ENCODE measurements at regions not wholly inside any gene's neighbourhood (a gene's known extent, or its start where the extent isn't known, plus 50 kb on each side); places are given as distances from the start of the nearest gene placed in this dataset.

DNA sequence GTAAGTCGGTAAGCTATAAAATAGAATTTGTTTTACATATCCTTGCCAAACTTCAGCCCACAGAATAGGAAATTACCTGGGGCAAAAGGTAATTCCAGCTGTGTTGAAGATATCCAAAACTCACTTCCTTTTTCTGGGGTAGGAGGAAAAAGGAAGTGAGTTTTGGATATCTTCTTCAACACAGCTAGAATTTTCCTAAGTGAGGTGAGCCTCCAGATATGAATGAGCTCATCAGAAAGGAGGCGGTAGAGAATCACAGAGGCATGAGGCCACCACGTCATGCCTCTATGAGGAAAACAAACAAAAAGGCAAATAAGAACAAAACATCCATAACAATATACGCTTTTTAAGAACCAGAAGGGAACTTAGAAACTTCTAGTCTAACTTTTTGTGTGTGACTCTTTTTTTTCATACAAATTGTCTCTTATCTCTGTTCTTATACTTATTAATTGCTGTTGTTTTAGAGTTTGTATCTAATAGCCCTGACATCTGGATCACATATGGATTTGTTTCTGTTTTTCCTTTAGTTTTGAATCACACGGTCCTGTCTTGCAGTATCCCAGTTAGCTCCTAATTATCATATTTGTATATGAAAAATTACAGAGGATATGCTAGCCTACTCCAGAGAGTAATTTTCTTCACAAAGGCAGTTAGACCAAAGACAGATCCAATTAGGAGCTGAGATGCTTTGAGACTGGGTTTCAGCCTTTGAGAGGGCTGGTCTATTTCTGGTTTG lies 104.5 kb downstream of the RBM43 start:
- no peak for DNase-seq (ENCODE audit: extremely low read depth, low read depth, low spot score)

GRCh38 chr2:151156431-151156830 lies 105.2 kb downstream of the RBM43 start:
- no peak for DNase-seq (ENCODE audit: extremely low read depth, low read depth, low spot score)

GRCh38 chr2:151153601-151154000 lies 108.1 kb downstream of the RBM43 start:
- DNase-seq (ENCODE audit: extremely low read depth, low read depth, low spot score), result no peak

GRCh38 chr2:151150331-151151320 lies 111.0 kb downstream of the RBM43 start:
- no peak for DNase-seq (ENCODE audit: extremely low read depth, low read depth, low spot score)

DNA sequence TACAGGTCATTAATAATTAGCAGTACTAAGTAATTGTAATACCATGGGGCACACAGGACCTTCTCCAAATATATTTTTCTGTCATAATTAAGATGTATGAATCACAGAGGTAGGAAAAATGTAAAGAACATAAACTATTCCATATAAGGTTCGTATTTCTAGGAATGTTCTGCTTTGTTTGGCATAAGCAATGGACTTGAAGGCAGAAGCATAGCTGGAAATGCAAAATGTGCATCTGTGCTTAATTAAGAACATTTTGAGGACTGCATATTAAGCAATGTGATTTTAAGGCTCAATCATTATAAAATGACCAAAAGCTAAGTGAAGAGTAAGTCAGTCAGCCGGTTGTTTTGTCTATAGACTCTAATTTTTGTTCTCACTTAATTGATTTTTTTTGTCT lies 123.2 kb downstream of the RBM43 start:
- DNase-seq (ENCODE audit: extremely low read depth, low read depth, low spot score), result no peak

DNA sequence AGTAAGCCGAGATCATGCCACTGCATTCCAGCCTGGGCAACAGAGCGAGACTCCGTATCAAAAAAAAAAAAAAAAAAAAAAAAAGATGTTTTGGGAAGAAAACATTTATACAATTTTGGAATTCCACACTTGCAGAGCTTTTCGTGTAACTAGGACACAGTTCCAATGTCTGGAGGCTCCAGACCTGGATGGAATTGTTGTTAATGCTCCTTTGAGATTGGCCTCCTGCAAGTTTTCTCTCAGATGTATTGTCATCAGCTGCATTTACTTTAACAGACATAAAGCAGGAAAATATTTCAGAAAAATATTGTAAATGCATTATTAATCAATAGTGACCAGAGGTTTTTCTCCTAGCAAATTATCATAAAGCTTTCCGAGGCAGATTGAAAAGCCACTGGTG lies 124.1 kb downstream of the RBM43 start:
- DNase-seq (ENCODE audit: extremely low read depth, low read depth, low spot score), result no peak

DNA sequence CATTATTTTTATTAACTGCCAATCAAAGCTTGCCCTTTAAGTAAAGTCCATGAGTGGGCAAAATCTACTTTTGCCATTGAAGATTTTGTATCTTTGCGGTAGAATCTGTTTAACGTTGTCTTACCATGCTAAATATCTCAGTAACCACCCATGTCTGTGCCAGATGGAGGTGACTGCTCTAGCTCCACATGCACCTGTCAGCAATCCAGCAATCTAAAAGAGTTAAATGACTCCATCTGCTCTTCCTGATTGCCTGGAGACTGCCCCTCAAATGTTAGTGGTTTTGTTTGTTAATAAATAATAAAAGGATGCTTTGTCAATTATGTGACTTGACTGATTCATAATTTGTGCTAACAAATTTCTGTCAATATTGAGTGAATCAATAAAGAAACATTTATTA lies 141.7 kb downstream of the RBM43 start:
- DNase-seq (ENCODE audit: extremely low read depth, low read depth, low spot score), result no peak

- no peak for DNase-seq (ENCODE audit: extremely low read depth, low read depth, low spot score)
These were observed 142.3 kb downstream of the RBM43 start for GRCh38 chr2:151119374-151119773.

GRCh38 chr2:151118269-151118668 lies 143.4 kb downstream of the RBM43 start:
- no peak for DNase-seq (ENCODE audit: extremely low read depth, low read depth, low spot score)

- DNase-seq (ENCODE audit: extremely low read depth, low read depth, low spot score), result no peak
These were observed 146.8 kb downstream of the RBM43 start for GRCh38 chr2:151114874-151115273.

GRCh38 chr2:151113318-151113717 lies 148.3 kb downstream of the RBM43 start:
- DNase-seq (ENCODE audit: extremely low read depth, low read depth, low spot score), result no peak

DNA sequence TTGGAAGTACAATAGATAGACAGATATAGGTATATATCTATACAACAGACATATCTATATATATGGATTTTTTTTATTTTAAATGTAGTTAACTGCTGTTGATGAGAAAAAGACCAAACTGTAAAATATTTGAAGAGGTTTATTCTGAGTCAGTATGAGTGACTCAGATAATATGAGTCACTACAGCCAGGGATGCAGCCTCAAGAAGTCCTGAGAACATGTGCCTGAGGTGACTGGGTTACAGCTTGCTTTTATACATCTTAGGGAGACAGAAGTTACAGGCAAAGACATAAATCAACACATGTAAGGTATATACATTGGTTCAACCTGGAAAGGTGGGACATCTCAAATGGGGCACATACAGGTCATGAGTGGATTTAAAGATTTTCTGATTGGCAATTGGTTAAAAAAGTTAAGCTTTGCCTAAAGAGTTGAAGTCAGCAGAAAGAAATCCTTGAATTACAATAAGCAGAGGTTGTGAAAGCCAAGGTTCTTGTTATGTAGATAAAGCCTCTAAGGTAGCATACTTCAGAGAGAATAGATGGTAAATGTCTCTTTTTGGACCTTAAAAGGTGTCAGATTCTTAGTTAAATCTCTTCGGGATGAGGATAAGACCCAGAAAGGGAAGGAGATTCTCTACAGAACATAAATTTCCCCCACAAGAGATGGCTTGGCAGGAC lies 149.9 kb downstream of the RBM43 start:
- no peak for DNase-seq (ENCODE audit: extremely low read depth, low read depth, low spot score)

DNA sequence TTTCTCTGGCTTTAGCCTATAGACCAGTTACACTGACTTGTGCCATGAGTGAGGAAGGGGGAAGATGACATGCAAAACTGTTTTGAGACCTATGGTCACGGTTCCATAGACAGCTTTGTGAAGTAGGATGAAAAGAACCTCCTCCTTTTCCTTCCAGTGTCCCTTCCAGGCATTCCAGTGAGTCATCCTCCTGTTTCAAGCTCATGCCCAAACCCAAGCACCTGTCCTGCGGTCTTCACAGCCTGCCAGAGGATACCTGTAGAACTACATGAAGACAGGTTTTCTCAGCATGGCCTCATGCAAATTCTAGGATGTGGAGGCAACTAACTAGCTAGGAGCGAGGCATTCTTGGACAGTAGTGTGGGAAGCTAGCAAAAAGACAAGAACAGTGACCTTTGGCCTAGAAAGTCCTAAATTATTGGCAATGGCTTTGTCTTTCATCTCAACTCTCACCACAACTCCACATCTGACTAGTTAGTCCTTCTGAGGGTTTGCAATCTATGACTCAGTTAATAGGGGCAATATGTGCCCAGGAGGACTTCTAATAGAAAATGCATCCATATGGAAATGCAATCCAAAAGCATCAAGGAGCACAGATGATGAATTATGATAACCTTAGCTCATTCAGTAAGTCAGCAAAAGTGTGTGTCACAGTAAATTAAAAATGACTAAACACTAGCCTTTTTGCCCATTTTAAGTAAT lies 154.7 kb downstream of the RBM43 start:
- DNase-seq (ENCODE audit: extremely low read depth, low read depth, low spot score), result no peak

DNA sequence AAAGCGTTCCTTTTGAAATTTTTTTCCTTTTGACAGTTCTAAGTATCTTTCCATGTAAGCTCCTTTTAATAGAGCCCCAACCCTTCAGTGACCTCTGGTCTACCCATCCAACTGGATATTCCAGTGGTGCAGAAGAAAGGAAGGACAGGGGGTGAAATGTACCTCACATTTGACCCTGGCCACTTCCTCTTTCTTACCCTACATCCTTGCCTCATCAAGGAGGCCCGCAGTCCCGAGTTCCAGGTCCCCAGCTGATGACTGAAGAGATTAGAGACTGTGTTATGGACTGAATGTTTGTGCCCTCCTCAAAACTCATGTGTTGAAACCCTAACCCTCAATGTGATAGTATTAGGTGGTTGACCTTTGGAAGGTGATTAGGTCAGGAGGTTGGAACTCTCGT lies 158.1 kb downstream of the RBM43 start:
- no peak for DNase-seq (ENCODE audit: extremely low read depth, low read depth, low spot score)

- DNase-seq (ENCODE audit: extremely low read depth, low read depth, low spot score), result no peak
These were observed 159.4 kb downstream of the RBM43 start for GRCh38 chr2:151102226-151102625.

GRCh38 chr2:151098841-151099240 lies 162.8 kb downstream of the RBM43 start:
- no peak for DNase-seq (ENCODE audit: extremely low read depth, low read depth, low spot score)

- no peak for DNase-seq (ENCODE audit: extremely low read depth, low read depth, low spot score)
These were observed 163.8 kb downstream of the RBM43 start for GRCh38 chr2:151097895-151098294.

- no peak for DNase-seq (ENCODE audit: extremely low read depth, low read depth, low spot score)
These were observed 164.5 kb downstream of the RBM43 start for GRCh38 chr2:151097128-151097527.

DNA sequence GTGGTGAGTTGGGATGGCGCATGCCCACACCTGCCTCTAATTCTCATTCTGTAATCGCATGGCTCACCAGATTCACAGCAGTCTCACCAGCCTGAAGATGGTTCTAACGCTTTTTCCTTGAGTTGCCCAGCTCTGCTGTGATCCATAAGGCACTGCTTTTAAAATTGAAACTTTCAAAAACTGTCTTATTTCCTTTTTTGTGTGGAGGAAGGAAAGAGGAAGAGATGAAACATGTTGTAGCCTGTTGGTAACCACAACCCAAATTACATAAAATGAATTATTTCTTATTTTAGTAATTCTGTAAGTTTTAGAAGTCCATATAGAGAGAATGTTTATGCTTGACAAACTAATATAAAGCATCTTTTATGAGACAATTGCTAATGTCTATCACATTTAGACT lies 165.4 kb downstream of the RBM43 start:
- DNase-seq (ENCODE audit: extremely low read depth, low read depth, low spot score), result no peak

DNA sequence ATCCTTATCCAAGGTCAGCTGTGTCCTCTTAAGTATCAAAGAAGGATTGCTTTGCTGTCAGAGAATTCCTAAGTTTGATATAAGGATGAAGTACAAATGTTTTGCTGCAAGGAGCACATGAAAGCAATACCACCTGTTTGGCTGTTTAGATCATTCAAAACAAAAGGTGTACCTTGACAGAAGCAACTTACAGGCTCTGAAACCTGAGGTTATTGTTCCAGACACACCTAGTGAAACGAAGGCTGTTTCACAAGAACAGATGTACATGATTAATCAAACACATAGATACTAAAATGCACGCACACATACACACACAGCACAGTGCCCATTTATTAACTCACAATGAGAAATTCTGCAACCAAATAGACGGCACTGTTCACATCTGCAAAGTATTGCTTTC lies 166.2 kb downstream of the RBM43 start:
- no peak for DNase-seq (ENCODE audit: extremely low read depth, low read depth, low spot score)

- DNase-seq (ENCODE audit: extremely low read depth, low read depth, low spot score), result no peak
These were observed 170.1 kb downstream of the RBM43 start for GRCh38 chr2:151091583-151091982.

All from glomerular endothelial cell (primary cell).